IMR-90 (cell line): ENCODE measurements at regions not wholly inside any gene's neighbourhood (a gene's known extent, or its start where the extent isn't known, plus 50 kb on each side); places are given as distances from the start of the nearest gene placed in this dataset.

Source experiments
- ATAC-seq: fragments of 200-7000 bp; cut with Tn5 transposase; 2 replicates; pipeline ENCODE4 v1.9.1; 2020; ENCODE audit warnings: low read depth, mild to moderate bottlenecking, moderate library complexity
- BruUV-seq: library from RNA; stranded (reverse); fragments of 400-500 nt; replicated peaks from 2 replicates; lab custom pipeline; 2021; lab: Mats Ljungman, UMichigan
- CTCF ChIA-PET: fragments of 300-600 bp; formaldehyde crosslinking; extraction: SDS; loops from one replicate; lab custom pipeline; 2021; ENCODE audit warnings: antibody characterized with exemption; lab: Yijun Ruan, JAX
- POLR2A ChIA-PET: fragments of 300-600 bp; sonication (Branson Sonifier 250); formaldehyde crosslinking; loops from one replicate; lab custom pipeline; 2022; ENCODE audit warnings: antibody characterized with exemption; ENCODE audit not compliant: unreplicated experiment; lab: Charles Lee
- DNase-seq: peaks from one replicate; pipeline ENCODE4 v3.0.0; 2013
- H2AFZ ChIP-seq: replicated peaks from 2 replicates; pipeline ENCODE3; 2013; ENCODE audit warnings: low read length, mild to moderate bottlenecking; ENCODE audit not compliant: poor library complexity
- H2AK5ac ChIP-seq: 2 replicates; pipeline ENCODE4 v1.6.1; 2013; ENCODE audit warnings: low read depth, low read length, inconsistent platforms
- H2AK9ac ChIP-seq: replicated peaks from 2 replicates; pipeline ENCODE3; 2013; ENCODE audit warnings: mild to moderate bottlenecking, low read depth, low read length, moderate library complexity; ENCODE audit not compliant: poor library complexity
- H2BK120ac ChIP-seq: 2 replicates; pipeline ENCODE4 v1.6.1; 2013; ENCODE audit warnings: low read depth, low read length, inconsistent platforms
- H2BK15ac ChIP-seq: 3 replicates; pipeline ENCODE4 v1.6.1; 2013; ENCODE audit warnings: low read depth, low read length, inconsistent platforms
- H2BK20ac ChIP-seq: 2 replicates; pipeline ENCODE4 v1.6.1; 2013; ENCODE audit warnings: low read depth, mild to moderate bottlenecking, inconsistent platforms, low read length, moderate library complexity
- H2BK5ac ChIP-seq: 2 replicates; pipeline ENCODE4 v1.6.1; 2013; ENCODE audit warnings: mild to moderate bottlenecking, low read depth, low read length, inconsistent platforms; ENCODE audit not compliant: poor library complexity, severe bottlenecking
- H3K14ac ChIP-seq: replicated peaks from 2 replicates; pipeline ENCODE4 v1.6.1; 2013; ENCODE audit warnings: low read depth, low read length, inconsistent platforms
- H3K18ac ChIP-seq: 2 replicates; pipeline ENCODE4 v1.6.1; 2013; ENCODE audit warnings: low read depth, low read length, control low read depth
- H3K23ac ChIP-seq: 2 replicates; pipeline ENCODE4 v1.6.1; 2013; ENCODE audit warnings: low read depth, low read length, inconsistent platforms
- H3K27ac ChIP-seq: 2 replicates; pipeline ENCODE4 v1.5.1; 2013; ENCODE audit warnings: mild to moderate bottlenecking, control low read depth, low read length; ENCODE audit not compliant: insufficient read depth
- H3K27me3 ChIP-seq: 2 replicates; pipeline ENCODE4 v1.6.1; 2013; ENCODE audit warnings: low read length; ENCODE audit not compliant: control insufficient read depth, insufficient read depth
- H3K36me3 ChIP-seq: 2 replicates; pipeline ENCODE4 v1.6.1; 2013; ENCODE audit warnings: low read length, mixed read lengths; ENCODE audit not compliant: control insufficient read depth, insufficient read depth
- H3K4ac ChIP-seq: 2 replicates; pipeline ENCODE4 v1.6.1; 2013; ENCODE audit warnings: low read depth, low read length, inconsistent platforms
- H3K4me1 ChIP-seq: 2 replicates; pipeline ENCODE4 v1.6.1; 2013; ENCODE audit warnings: low read length, mixed read lengths; ENCODE audit not compliant: control insufficient read depth, insufficient read depth
- H3K4me2 ChIP-seq: 2 replicates; pipeline ENCODE4 v1.6.1; 2013; ENCODE audit warnings: low read depth, mild to moderate bottlenecking, control low read depth, low read length, moderate library complexity
- H3K4me3 ChIP-seq: 2 replicates; pipeline ENCODE4 v1.5.1; 2013; ENCODE audit warnings: low read depth, mild to moderate bottlenecking, control low read depth, low read length, moderate library complexity; ENCODE audit not compliant: insufficient read depth
- H3K56ac ChIP-seq: 2 replicates; pipeline ENCODE4 v1.6.1; 2013; ENCODE audit warnings: low read length, inconsistent platforms; ENCODE audit not compliant: insufficient read depth; ENCODE audit errors: extremely low read depth
- H3K79me1 ChIP-seq, 2 experiments: 2 replicates each; pipeline ENCODE4 v1.6.1; 2013; ENCODE audit warnings: low read length in 2 of 2, inconsistent platforms in 1 of 2, low read depth in 1 of 2
- H3K9ac ChIP-seq: 2 replicates; pipeline ENCODE4 v1.6.1; 2013; ENCODE audit warnings: low read depth, low read length, control low read depth
- H3K9me1 ChIP-seq: 2 replicates; pipeline ENCODE4 v1.6.1; 2013; ENCODE audit warnings: low read length, inconsistent platforms; ENCODE audit not compliant: insufficient read depth
- H3K9me3 ChIP-seq: 2 replicates; pipeline ENCODE4 v1.6.1; 2013; ENCODE audit warnings: low read length; ENCODE audit not compliant: control insufficient read depth, insufficient read depth
- H4K20me1 ChIP-seq: 2 replicates; pipeline ENCODE4 v1.6.1; 2013; ENCODE audit warnings: low read length, inconsistent platforms; ENCODE audit not compliant: insufficient read depth
- H4K5ac ChIP-seq: 2 replicates; pipeline ENCODE4 v1.6.1; 2013; ENCODE audit warnings: mild to moderate bottlenecking, low read depth, low read length, control low read depth
- H4K8ac ChIP-seq, 2 experiments: 2 replicates each; pipeline ENCODE4 v1.6.1; 2013; ENCODE audit warnings: low read depth in 2 of 2, low read length in 2 of 2, control low read depth in 1 of 2, inconsistent platforms in 1 of 2
- H4K91ac ChIP-seq: 2 replicates; pipeline ENCODE4 v1.6.1; 2013; ENCODE audit warnings: low read depth, low read length, inconsistent platforms; ENCODE audit not compliant: insufficient read depth
- ELK1 ChIP-seq: fragments of 150-350 bp; IDR thresholded peaks from 2 replicates; pipeline ENCODE4 v1.6.1; 2016; ENCODE audit warnings: low read depth, mild to moderate bottlenecking, low read length, moderate library complexity, borderline replicate concordance
- MAFK ChIP-seq: IDR thresholded peaks from 2 replicates; pipeline ENCODE4 v1.6.1; 2012; ENCODE audit warnings: low read depth, low read length, improper control_type of control experiment
- RCOR1 ChIP-seq: IDR thresholded peaks from 2 replicates; pipeline ENCODE4 v1.6.1; 2012; ENCODE audit warnings: mild to moderate bottlenecking, low read length, improper control_type of control experiment; ENCODE audit not compliant: insufficient replicate concordance
- SMC3 ChIP-seq: fragments of 150-350 bp; IDR thresholded peaks from 2 replicates; pipeline ENCODE4 v1.6.1; 2016; ENCODE audit warnings: low read depth, mild to moderate bottlenecking, antibody characterized with exemption, low read length, moderate library complexity
- WGBS, 2 experiments: methylation state at CpG; one replicate each; pipeline versions ENCODE4 v1.1.5 to v1.1.7; 2013; ENCODE audit warnings: missing lambda C conversion rate in 2 of 2; ENCODE audit not compliant: insufficient read length in 1 of 2; ENCODE audit errors: extremely low coverage in 2 of 2; 5-methylcytosine and 5-hydroxymethylcytosine counted together
- dilution Hi-C: fragments of 300-500 bp; cut with HindIII; formaldehyde crosslinking; loops from one replicate; pipeline ENCODE4 v1.14.3; 2018; ENCODE audit warnings: low sequenced_read_pairs; ENCODE audit not compliant: unreplicated experiment
- in situ Hi-C: fragments of 300-500 bp; cut with MboI; formaldehyde crosslinking; loops from 3 replicates; pipeline ENCODE4 v1.14.3; 2019; ENCODE audit warnings: low sequenced_read_pairs, inconsistent platforms, mixed read lengths
- intact Hi-C: fragments of 100-400 bp; cut with micrococcal nuclease; formaldehyde crosslinking; loops from 2 replicates; pipeline ENCODE4 v1.10.0; 2022

GRCh38 chr12:17381211-17381610 lies 708.8 kb downstream of the RERGL start:
- H3K9me1 ChIP-seq = no peaks in the 10 kb centered on the region
- no peak overlapping the region for H2AFZ ChIP-seq
- no CpG with 5 or more reads among the region's 2 CpGs for WGBS, 2 experiments
- POLR2A ChIA-PET = no interaction called here
- no peak overlapping the region for H2BK5ac ChIP-seq
- no peaks in the 10 kb centered on the region for H3K79me1 ChIP-seq
- H3K4me2 ChIP-seq = no peak overlapping the region
- no peak overlapping the region for H3K27ac ChIP-seq
- no peak overlapping the region for H3K14ac ChIP-seq
- DNase-seq = no peak
- no peak overlapping the region for H2AK5ac ChIP-seq
- intact Hi-C loops (loop anchor here (10.0 kb wide), 1 partner anchor 1056 kb away; no protein-coding TSS in a partner anchor), dilution Hi-C loops (no loop called here), in situ Hi-C loops (no loop called here)
- no peak overlapping the region for H3K56ac ChIP-seq
- no peak overlapping the region for H3K4ac ChIP-seq
- ATAC-seq = no peak
- BruUV-seq = no TSS peak
- H2BK20ac ChIP-seq = no peak overlapping the region
- no peak overlapping the region for H2BK120ac ChIP-seq
- no peak overlapping the region for H2AK9ac ChIP-seq
- no peak overlapping the region for H2BK15ac ChIP-seq
- no peaks in the 10 kb centered on the region for H3K4me1 ChIP-seq
- H3K18ac ChIP-seq = no peak overlapping the region
- no peak overlapping the region for H3K23ac ChIP-seq
- H4K91ac ChIP-seq = no peak overlapping the region
- H3K36me3 ChIP-seq = no peaks in the 10 kb centered on the region
- CTCF ChIA-PET = no interaction called here
- H4K8ac ChIP-seq = no peak overlapping the region
- no peak overlapping the region for H4K5ac ChIP-seq
- no peak overlapping the region for H3K4me3 ChIP-seq
- TF ChIP-seq RCOR1 (no peak), ELK1 (no peak), SMC3 (no peak), MAFK (no peak)
- H3K9me3 ChIP-seq = peaks cover 9% of the 10 kb centered on the region
- H3K9ac ChIP-seq = no peak overlapping the region
- H4K20me1 ChIP-seq = no peaks in the 10 kb centered on the region
- no peaks in the 10 kb centered on the region for H3K27me3 ChIP-seq
